Peyer's patch (tissue), 4 donors: ENCODE measurements at regions not wholly inside any gene's neighbourhood (a gene's known extent, or its start where the extent isn't known, plus 50 kb on each side); places are given as distances from the start of the nearest gene placed in this dataset.

Experiments
- CTCF ChIP-seq, 6 experiments: fragments of 450-650 bp in 4 of 6; fragments of 200-600 bp in 2 of 6; sonication (generic) in 1 of 6; IDR thresholded peaks; one replicate each; pipeline ENCODE4 v1.5.1; 2017 to 2019; ENCODE audit warnings: antibody characterized with exemption in 6 of 6, mild to moderate bottlenecking in 3 of 6, moderate library complexity in 1 of 6
- POLR2A ChIP-seq, 2 donors: fragments of 450-650 bp; IDR thresholded peaks; one replicate each; pipeline ENCODE4 v1.5.1; 2017; ENCODE audit warnings: antibody characterized with exemption in 2 of 2, mild to moderate bottlenecking in 2 of 2, moderate library complexity in 2 of 2

- TF ChIP-seq CTCF (IDR thresholded peaks at IDR 0.05) (no peak), POLR2A (IDR thresholded peaks at IDR 0.05) (no peak)
These were observed 103.9 kb downstream of the PMAIP1 start for GRCh38 chr18:60003610-60004185.
